ENCODE measurements at regions not wholly inside any gene's neighbourhood (a gene's known extent, or its start where the extent isn't known, plus 50 kb on each side); places are given as distances from the start of the nearest gene placed in this dataset.

DNA sequence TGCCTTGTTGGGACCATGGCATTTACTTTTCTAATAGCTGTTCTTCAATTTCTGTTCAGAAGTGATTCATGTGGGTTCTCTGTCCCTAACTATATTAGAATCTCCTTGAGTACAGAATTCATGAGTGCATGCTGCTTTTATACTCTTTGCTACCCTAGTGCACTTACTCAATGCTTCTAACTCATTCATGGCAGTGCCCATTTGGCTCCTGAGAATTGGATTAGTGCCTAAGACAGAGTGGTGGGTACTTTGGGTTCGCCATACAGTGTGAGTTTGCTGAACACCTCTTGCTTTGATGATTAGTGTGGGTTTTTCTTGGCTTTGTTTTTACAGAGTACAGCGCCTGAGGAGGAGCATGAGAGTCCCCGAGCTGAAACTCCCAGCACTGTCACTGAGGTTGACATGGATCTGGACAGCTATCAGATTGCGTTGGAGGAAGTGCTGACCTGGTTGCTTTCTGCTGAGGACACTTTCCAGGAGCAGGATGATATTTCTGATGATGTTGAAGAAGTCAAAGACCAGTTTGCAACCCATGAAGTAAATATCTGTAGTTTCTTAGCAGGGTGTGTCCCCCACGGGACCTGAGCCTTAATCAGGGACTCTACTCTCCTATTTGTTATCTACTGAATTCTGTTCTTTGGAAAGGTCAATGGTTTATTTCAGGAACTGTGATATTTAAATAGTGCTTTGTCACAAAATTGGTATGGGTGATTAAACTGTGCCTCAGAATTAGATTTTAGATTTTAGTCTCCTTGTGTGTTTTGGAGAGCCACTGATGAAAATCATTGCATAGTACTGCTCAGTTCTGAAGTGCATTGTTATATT is 150.7 kb downstream of the UTRN start (continued):
- TF ChIP-seq TAF1 (IDR thresholded peaks at IDR 0.05; ENCODE audit: low read depth, low read length): no peak
- no peak for TF ChIP-seq SIX5 (IDR thresholded peaks at IDR 0.05; ENCODE audit: low read depth, low read length)
- TF ChIP-seq, protein P1, sequence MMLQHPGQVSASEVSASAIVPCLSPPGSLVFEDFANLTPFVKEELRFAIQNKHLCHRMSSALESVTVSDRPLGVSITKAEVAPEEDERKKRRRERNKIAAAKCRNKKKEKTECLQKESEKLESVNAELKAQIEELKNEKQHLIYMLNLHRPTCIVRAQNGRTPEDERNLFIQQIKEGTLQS (IDR thresholded peaks at IDR 0.05; ENCODE audit: insufficient read depth, low read depth, low read length): no peak
- TF ChIP-seq CTBP2 (IDR thresholded peaks at IDR 0.05; ENCODE audit: borderline replicate concordance, insufficient read depth, insufficient read length, low read length): no peak

Data from H1 (cell line).